Common myeloid progenitor, CD34-positive (primary cell): ENCODE measurements at regions not wholly inside any gene's neighbourhood (a gene's known extent, or its start where the extent isn't known, plus 50 kb on each side); places are given as distances from the start of the nearest gene placed in this dataset.

Source experiments
- CTCF ChIA-PET: fragments of 350-600 bp; sonication (Branson Sonifier 250); formaldehyde crosslinking; loops from one replicate; lab custom pipeline; 2021; ENCODE audit warnings: antibody characterized with exemption; lab: Charles Lee
- POLR2A ChIA-PET: fragments of 350-600 bp; sonication (Branson Sonifier 250); formaldehyde crosslinking; loops from one replicate; lab custom pipeline; 2021; ENCODE audit warnings: antibody characterized with exemption; lab: Charles Lee
- DNase-seq, 3 donors: peaks; one replicate each; pipeline versions ENCODE4 v3.0.0 to v3.0.0-alpha.2; 2013
- H3K27ac ChIP-seq, 2 experiments: 1 replicate in 1 of 2; 2 replicates in 1 of 2; pipeline ENCODE4 v1.7.0; 2013; ENCODE audit warnings: inconsistent platforms in 2 of 2, low read length in 2 of 2, mild to moderate bottlenecking in 2 of 2, low read depth in 1 of 2, moderate library complexity in 1 of 2; ENCODE audit not compliant: severe bottlenecking in 2 of 2, insufficient read depth in 1 of 2, poor library complexity in 1 of 2
- H3K27me3 ChIP-seq, 5 experiments: replicated peaks in 2 of 5; 1 replicate in 3 of 5; 2 replicates in 2 of 5; pipeline versions ENCODE4 v1.6.1 to v1.7.0; 2013; ENCODE audit warnings: low read length in 4 of 5, mild to moderate bottlenecking in 2 of 5, moderate library complexity in 2 of 5, inconsistent platforms in 1 of 5; ENCODE audit not compliant: insufficient read depth in 5 of 5, control insufficient read depth in 4 of 5
- H3K36me3 ChIP-seq, 4 experiments: 1 replicate in 2 of 4; 2 replicates in 2 of 4; pipeline versions ENCODE4 v1.6.1 to v1.7.0; 2013; ENCODE audit warnings: low read length in 3 of 4, control low read depth in 1 of 4, mild to moderate bottlenecking in 1 of 4; ENCODE audit not compliant: control insufficient read depth in 4 of 4, insufficient read depth in 4 of 4
- H3K4me1 ChIP-seq, 4 experiments: 1 replicate in 3 of 4; 2 replicates in 1 of 4; pipeline versions ENCODE4 v1.6.1 to v1.7.1; 2013; ENCODE audit warnings: low read length in 3 of 4, mild to moderate bottlenecking in 3 of 4, control low read depth in 1 of 4, inconsistent platforms in 1 of 4, moderate library complexity in 1 of 4; ENCODE audit not compliant: control insufficient read depth in 4 of 4, insufficient read depth in 4 of 4; ENCODE audit errors: control extremely low read depth in 1 of 4
- H3K4me3 ChIP-seq, 7 experiments: 1 replicate in 4 of 7; 2 replicates in 3 of 7; pipeline versions ENCODE4 v1.5.1 to v1.7.0; 2013; ENCODE audit warnings: mild to moderate bottlenecking in 7 of 7, low read length in 6 of 7, moderate library complexity in 6 of 7, inconsistent platforms in 2 of 7, low read depth in 2 of 7, control low read depth in 1 of 7; ENCODE audit not compliant: insufficient read depth in 4 of 7, control insufficient read depth in 1 of 7; ENCODE audit errors: extremely low read depth in 1 of 7
- H3K9me3 ChIP-seq, 5 experiments: 1 replicate in 4 of 5; 2 replicates in 1 of 5; pipeline versions ENCODE4 v1.6.1 to v1.7.1; 2013; ENCODE audit warnings: low read length in 4 of 5, mild to moderate bottlenecking in 2 of 5, inconsistent platforms in 1 of 5, low read depth in 1 of 5, moderate library complexity in 1 of 5; ENCODE audit not compliant: control insufficient read depth in 4 of 5, insufficient read depth in 2 of 5; ENCODE audit errors: control extremely low read depth in 1 of 5
- WGBS: methylation state at CpG from one replicate; pipeline ENCODE4 v1.1.5; 2013; ENCODE audit not compliant: insufficient coverage; 5-methylcytosine and 5-hydroxymethylcytosine counted together

DNA sequence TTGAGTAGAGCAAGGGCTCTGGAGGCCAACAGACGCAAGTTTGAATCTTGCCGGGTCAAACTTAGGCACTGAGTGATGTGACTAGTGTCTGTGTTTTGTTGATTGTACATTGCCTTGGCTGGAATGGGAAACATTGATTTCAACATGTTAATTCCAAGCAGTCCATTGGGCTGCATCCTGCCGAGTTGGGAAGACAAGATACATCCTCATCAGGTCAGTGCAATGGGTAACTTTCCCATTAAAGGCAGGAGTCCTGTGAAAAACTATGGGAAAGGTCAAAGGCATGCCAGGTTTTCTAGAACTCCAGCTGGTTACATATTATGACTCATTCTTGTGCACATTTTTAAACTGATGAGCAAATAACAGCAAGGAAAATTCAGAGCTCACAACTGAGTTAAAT is 126.5 kb upstream of the ABCA1 start:
- POLR2A ChIA-PET, result interaction anchor here (0.6 to 1.1 kb wide), 2 partner anchors 10 to 127 kb away, joined by 3 to 4 read pairs; no protein-coding TSS in a partner anchor
- DNase-seq, result no peak
- H3K4me1 ChIP-seq, result no peaks in the 10 kb centered on the region
- 64% methylated on average over 3 of the region's 3 CpGs for WGBS
- H3K27ac ChIP-seq, result no peak overlapping the region
- H3K36me3 ChIP-seq, result no peaks in the 10 kb centered on the region
- no peaks in the 10 kb centered on the region for H3K9me3 ChIP-seq
- CTCF ChIA-PET, result interaction anchor here (1.2 to 2.1 kb wide), 2 partner anchors 11 to 62 kb away, joined by 3 to 7 read pairs; no protein-coding TSS in a partner anchor
- H3K4me3 ChIP-seq, result no peak overlapping the region
- no peaks in the 10 kb centered on the region for H3K27me3 ChIP-seq

DNA sequence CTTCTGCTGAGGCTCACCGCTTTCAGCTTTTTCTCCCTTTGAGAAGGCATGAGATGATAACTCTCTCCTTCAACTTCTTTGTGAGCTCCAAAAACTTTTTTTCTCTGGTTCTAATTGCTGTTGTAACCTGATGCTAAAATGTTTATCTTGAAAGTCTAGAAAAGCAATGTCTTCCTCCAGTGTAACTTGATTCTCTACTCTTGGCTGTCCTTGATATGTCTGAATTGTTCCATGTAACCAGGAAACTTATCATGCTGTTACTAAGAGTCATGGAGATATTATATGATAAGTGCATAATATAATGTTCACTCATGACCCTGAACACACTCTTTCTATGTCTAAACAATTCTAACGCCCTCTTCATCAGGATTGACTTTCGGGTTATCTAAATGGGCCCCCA is 128.0 kb upstream of the ABCA1 start:
- CTCF ChIA-PET, result interaction anchor here (1.5 to 2.1 kb wide), 2 partner anchors 9 to 187 kb away, joined by 3 to 7 read pairs; no protein-coding TSS in a partner anchor
- H3K27me3 ChIP-seq, result no peaks in the 10 kb centered on the region
- H3K4me3 ChIP-seq, result no peak overlapping the region
- 100% methylated on average over 1 of the region's 3 CpGs for WGBS
- no peaks in the 10 kb centered on the region for H3K36me3 ChIP-seq
- H3K4me1 ChIP-seq, result no peaks in the 10 kb centered on the region
- peak in 1 of 3 donors; percentile 4 for DNase-seq
- H3K27ac ChIP-seq, result no peak overlapping the region
- POLR2A ChIA-PET, result interaction anchor here (0.5 to 0.6 kb wide), 2 partner anchors 85 to 411 kb away, joined by 3 read pairs; no protein-coding TSS in a partner anchor
- no peaks in the 10 kb centered on the region for H3K9me3 ChIP-seq

DNA sequence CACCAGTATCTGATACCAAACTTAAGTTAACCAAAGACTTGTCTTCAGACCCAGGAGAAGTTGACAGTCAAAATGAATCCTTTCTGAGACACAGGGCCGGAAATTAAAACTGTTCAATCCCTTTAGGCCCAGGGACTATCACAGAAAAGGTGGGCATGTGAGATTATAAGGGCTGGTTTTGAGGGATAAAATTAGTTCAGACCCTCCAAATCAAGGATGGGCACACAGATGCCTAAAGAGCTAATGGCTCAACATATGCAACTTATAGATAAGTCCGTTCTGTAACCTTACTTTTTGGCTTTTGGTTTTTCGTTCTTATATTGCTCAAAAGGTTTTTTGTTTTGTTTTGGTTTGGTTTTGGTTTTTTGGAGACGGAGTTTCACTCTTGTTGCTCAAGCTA is 129.6 kb upstream of the ABCA1 start:
- no peaks in the 10 kb centered on the region for H3K4me1 ChIP-seq
- DNase-seq, result peak; percentile 23 to 74 (median 46)
- ChIA-PET POLR2A (no interaction called here), CTCF (no interaction called here)
- H3K9me3 ChIP-seq, result no peaks in the 10 kb centered on the region
- no peaks in the 10 kb centered on the region for H3K27me3 ChIP-seq
- no peaks in the 10 kb centered on the region for H3K36me3 ChIP-seq
- no peak overlapping the region for H3K4me3 ChIP-seq
- 80% methylated on average over 1 of the region's 4 CpGs for WGBS
- no peak overlapping the region for H3K27ac ChIP-seq

DNA sequence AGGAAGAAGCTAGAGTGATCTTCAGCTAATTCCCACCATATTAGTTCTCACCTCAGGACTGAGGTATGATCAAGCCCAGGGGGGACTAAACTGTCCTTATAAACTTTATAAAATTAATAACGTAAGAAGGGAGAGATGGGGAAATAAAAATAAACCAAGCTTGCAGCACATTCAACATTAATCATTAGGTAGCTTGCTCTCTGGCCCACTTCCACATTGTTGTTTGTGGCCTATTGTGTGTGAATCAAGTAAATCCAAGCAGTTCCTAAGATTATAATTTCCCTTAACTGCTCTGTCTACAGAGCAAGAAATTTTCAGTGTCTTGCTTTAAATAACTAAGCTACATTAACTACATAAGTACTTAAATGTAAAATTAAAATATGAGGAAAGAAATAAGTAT is 131.3 kb upstream of the ABCA1 start:
- Histone ChIP-seq H3K4me3 (no peak overlapping the region), H3K4me1 (peaks cover 0 to 10% (median 8%) of the 10 kb centered on the region in 4 experiments), H3K27me3 (no peaks in the 10 kb centered on the region), H3K27ac (no peak overlapping the region), H3K9me3 (no peaks in the 10 kb centered on the region), H3K36me3 (no peaks in the 10 kb centered on the region)
- ChIA-PET CTCF (interaction anchor here (0.6 to 1.0 kb wide), 2 partner anchors 9 to 44 kb away, joined by 3 to 4 read pairs; no protein-coding TSS in a partner anchor), POLR2A (interaction anchor here (0.5 kb wide), 1 partner anchor 213 kb away, joined by 6 read pairs; no protein-coding TSS in a partner anchor)
- peak in 1 of 3 donors; percentile 12 for DNase-seq
- no CpG with 5 or more reads among the region's 1 CpG for WGBS

DNA sequence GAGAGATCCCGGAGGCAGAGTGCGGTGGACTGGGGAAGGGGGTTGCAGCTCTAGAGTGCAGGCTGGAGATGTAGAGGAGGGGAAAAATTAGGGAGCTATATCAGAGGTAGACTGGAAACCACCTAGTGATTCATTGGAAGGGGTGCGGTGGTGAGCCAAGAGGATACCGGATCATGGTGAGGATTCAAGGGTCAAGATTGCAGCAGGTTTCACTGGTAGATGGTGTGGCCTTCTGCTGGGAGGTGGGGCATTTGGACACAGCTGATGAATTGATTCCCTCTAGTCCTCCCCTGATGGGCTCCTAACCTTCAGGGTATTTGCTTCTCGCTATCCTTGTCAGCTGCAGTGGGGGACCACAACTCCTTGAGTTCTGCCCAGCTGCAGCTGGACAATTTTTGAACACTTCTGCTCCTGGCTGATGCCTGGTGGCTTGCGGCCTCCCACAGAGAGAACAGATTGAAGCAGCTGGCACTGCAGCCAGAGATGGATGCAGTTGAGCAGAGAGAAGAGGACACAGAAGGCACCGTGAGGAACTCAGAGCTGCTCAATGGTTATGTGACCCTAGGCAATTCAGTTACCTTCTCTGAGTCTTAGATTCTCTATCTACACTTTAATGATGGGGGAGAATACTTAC is 134.4 kb upstream of the ABCA1 start:
- no peak overlapping the region for H3K4me3 ChIP-seq
- H3K27me3 ChIP-seq, result no peaks in the 10 kb centered on the region
- H3K4me1 ChIP-seq, result peaks cover 9 to 37% (median 34%) of the 10 kb centered on the region in 4 experiments
- 95% methylated on average over 5 of the region's 7 CpGs for WGBS
- H3K27ac ChIP-seq, result no peak overlapping the region
- H3K36me3 ChIP-seq, result no peaks in the 10 kb centered on the region
- POLR2A ChIA-PET, result no interaction called here
- CTCF ChIA-PET, result interaction anchor here (0.6 to 2.6 kb wide), 3 partner anchors 9 to 96 kb away, joined by 3 to 9 read pairs (median 3); no protein-coding TSS in a partner anchor
- no peaks in the 10 kb centered on the region for H3K9me3 ChIP-seq
- peak in 1 of 3 donors; percentile 16 for DNase-seq

DNA sequence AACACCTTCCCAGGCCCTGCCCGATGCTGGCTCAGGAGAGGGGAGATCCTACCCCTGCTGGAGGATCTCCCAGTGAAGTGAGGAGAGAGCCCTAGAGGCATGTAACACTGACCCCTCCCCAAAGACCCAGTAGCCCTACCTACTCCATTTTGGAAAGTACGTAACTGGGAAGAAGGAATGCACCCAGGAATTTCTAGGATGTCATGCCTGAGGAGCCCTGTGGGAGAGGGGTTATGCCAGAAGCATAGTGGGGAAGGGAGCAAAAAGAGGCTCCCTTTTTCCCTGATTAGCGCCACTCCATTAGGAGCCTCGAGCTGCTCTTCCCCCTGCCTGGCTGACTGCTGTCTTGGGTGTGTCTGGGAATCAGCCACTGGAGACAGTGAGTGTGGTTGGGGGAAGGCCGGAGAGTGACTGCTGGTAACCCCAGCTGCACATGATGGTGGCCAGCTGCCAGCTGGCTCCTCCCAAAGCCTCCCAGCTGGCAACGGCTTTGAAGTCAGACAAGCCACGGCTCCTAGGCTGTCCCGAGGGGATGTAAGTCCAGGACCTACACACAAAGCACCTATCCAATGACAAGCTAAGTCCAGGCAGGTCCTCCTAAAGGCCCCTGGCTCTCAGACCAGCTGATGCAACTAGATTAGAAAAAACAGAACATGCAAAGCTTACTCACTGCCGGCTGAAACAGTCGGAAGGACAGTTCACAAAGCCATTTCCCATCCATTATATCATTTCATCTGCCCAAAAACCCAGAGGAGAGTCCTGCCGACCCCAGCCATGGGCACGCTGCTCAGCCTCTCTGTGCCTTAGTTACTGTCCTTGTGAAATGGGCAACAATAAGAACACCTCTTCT is 136.5 kb upstream of the ABCA1 start:
- ChIA-PET POLR2A (interaction anchor here (0.6 to 1.7 kb wide), 9 partner anchors 9 to 154 kb away, joined by 3 to 6 read pairs (median 3); no protein-coding TSS in a partner anchor), CTCF (interaction anchor here (1.1 to 2.5 kb wide), 13 partner anchors 9 to 202 kb away, joined by 3 to 8 read pairs (median 4); partner anchors contain the start of gene ABCA1)
- Histone ChIP-seq H3K9me3 (peaks cover 0 to 2% (median 0%) of the 10 kb centered on the region in 5 experiments), H3K36me3 (no peaks in the 10 kb centered on the region), H3K27ac (no peak overlapping the region), H3K27me3 (no peaks in the 10 kb centered on the region), H3K4me1 (peaks cover 9 to 42% (median 34%) of the 10 kb centered on the region in 4 experiments), H3K4me3 (peak overlapping the region in 4 of 7 experiments; percentile 1 to 45 (median 6))
- WGBS, result 17% methylated on average over 6 of the region's 12 CpGs
- peak; percentile 51 to 79 (median 70) for DNase-seq
